HCT116 (cell line): ENCODE measurements at regions not wholly inside any gene's neighbourhood (a gene's known extent, or its start where the extent isn't known, plus 50 kb on each side); places are given as distances from the start of the nearest gene placed in this dataset.
A peak's percentile ranks its signal among the peaks of the same experiment; 100 is the strongest.

Experiments used
- ATAC-seq: fragments of 200-7000 bp; cut with Tn5 transposase; 2 replicates; pipeline ENCODE4 v1.9.1; 2020; ENCODE audit warnings: mild to moderate bottlenecking, moderate library complexity
- BruUV-seq: library from RNA; stranded (reverse); fragments of 400-500 nt; replicated peaks from 2 replicates; lab custom pipeline; 2021; lab: Mats Ljungman, UMichigan
- CTCF ChIA-PET: fragments of 300-600 bp; sonication (Branson Sonifier 250); formaldehyde crosslinking; loops from one replicate; lab custom pipeline; 2021; ENCODE audit warnings: antibody characterized with exemption; lab: Charles Lee
- POLR2A ChIA-PET: fragments of 300-600, 350-600 bp; sonication (Branson Sonifier 250); formaldehyde crosslinking; loops from one replicate; lab custom pipeline; 2021; ENCODE audit warnings: antibody characterized with exemption; lab: Charles Lee
- RAD21 ChIA-PET, 2 experiments: fragments of 300-600 bp; sonication (Branson Sonifier 250); formaldehyde crosslinking; loops; one replicate each; lab custom pipeline; 2023; ENCODE audit warnings: low total read pairs in 2 of 2; ENCODE audit not compliant: uncharacterized antibody in 2 of 2, unreplicated experiment in 2 of 2, low non-redundant PET in 1 of 2; lab: Charles Lee
- DNase-seq: peaks from one replicate; pipeline ENCODE4 v3.0.0-alpha.2; 2010; ENCODE audit warnings: low read depth, low spot score
- H2AFZ ChIP-seq: fragments of 200-600 bp; shearing (Covaris generic), sonication (generic); 2 replicates; pipeline ENCODE4 v1.6.1; 2017; ENCODE audit warnings: low read depth, mixed run types, mixed read lengths, antibody characterized with exemption, low read length; ENCODE audit not compliant: poor library complexity, severe bottlenecking
- H3K27ac ChIP-seq: 2 replicates; pipeline ENCODE4 v1.5.1; 2012; ENCODE audit warnings: low read depth, low read length
- H3K27me3 ChIP-seq: fragments of 200-600 bp; sonication (generic); 2 replicates; pipeline ENCODE4 v1.6.1; 2016; ENCODE audit warnings: mixed run types, low read length, mixed read lengths; ENCODE audit not compliant: insufficient read depth
- H3K36me3 ChIP-seq, 2 experiments: fragments of 200-500 bp in 1 of 2; fragments of 200-600 bp in 1 of 2; sonication (Bioruptor generic) in 1 of 2; sonication (generic) in 1 of 2; 2 replicates each; pipeline versions ENCODE4 v1.5.1 to v1.6.1; 2014 to 2016; ENCODE audit warnings: low read length in 2 of 2, inconsistent platforms in 1 of 2, mixed read lengths in 1 of 2, mixed run types in 1 of 2; ENCODE audit not compliant: insufficient read depth in 2 of 2, control insufficient read depth in 1 of 2
- H3K4me1 ChIP-seq, 2 experiments: fragments of 200-600 bp in 1 of 2; sonication (generic) in 1 of 2; 2 replicates each; pipeline versions ENCODE4 v1.5.1 to v1.6.1; 2012 to 2017; ENCODE audit warnings: low read length in 2 of 2, inconsistent platforms in 1 of 2, mild to moderate bottlenecking in 1 of 2, mixed read lengths in 1 of 2, mixed run types in 1 of 2, moderate library complexity in 1 of 2; ENCODE audit not compliant: insufficient read depth in 2 of 2, control insufficient read depth in 1 of 2
- H3K4me2 ChIP-seq: fragments of 200-600 bp; sonication (generic); 2 replicates; pipeline ENCODE4 v1.6.1; 2017; ENCODE audit warnings: mixed run types, low read length, mixed read lengths
- H3K4me3 ChIP-seq, 2 experiments: fragments of 200-600 bp in 1 of 2; sonication (generic) in 1 of 2; replicated peaks in 1 of 2; 2 replicates each; pipeline ENCODE4 v1.5.1; 2011 to 2016; ENCODE audit warnings: low read length in 2 of 2, control low read depth in 1 of 2, low read depth in 1 of 2, mild to moderate bottlenecking in 1 of 2, mixed read lengths in 1 of 2, mixed run types in 1 of 2
- H3K79me2 ChIP-seq: fragments of 200-600 bp; sonication (generic); 2 replicates; pipeline ENCODE4 v1.6.1; 2017; ENCODE audit warnings: mild to moderate bottlenecking, mixed run types, low read length, moderate library complexity, mixed read lengths; ENCODE audit not compliant: insufficient read depth
- H3K9ac ChIP-seq: fragments of 200-600 bp; sonication (generic); 2 replicates; pipeline ENCODE4 v1.6.1; 2016; ENCODE audit warnings: low read length, mixed read lengths
- H3K9me2 ChIP-seq: fragments of 200-600 bp; sonication (generic), shearing (Covaris generic); 2 replicates; pipeline ENCODE4 v1.6.1; 2017; ENCODE audit warnings: mixed run types, mild to moderate bottlenecking, moderate library complexity; ENCODE audit not compliant: insufficient read depth
- H3K9me3 ChIP-seq, 2 experiments: fragments of 200-500 bp in 1 of 2; fragments of 200-600 bp in 1 of 2; sonication (Bioruptor generic) in 1 of 2; sonication (generic) in 1 of 2; 2 replicates each; pipeline ENCODE4 v1.6.1; 2014 to 2017; ENCODE audit warnings: low read length in 2 of 2, mixed read lengths in 2 of 2, inconsistent platforms in 1 of 2, low read depth in 1 of 2, mild to moderate bottlenecking in 1 of 2, mixed run types in 1 of 2, moderate library complexity in 1 of 2; ENCODE audit not compliant: control insufficient read depth in 1 of 2, insufficient read depth in 1 of 2
- H4K20me1 ChIP-seq: fragments of 200-600 bp; sonication (generic), shearing (Covaris generic); 2 replicates; pipeline ENCODE4 v1.6.1; 2017; ENCODE audit warnings: mixed run types, mild to moderate bottlenecking, moderate library complexity; ENCODE audit not compliant: insufficient read depth
- ATF3 ChIP-seq: IDR thresholded peaks from 2 replicates; pipeline ENCODE4 v1.6.1; 2012
- CBX3 ChIP-seq: IDR thresholded peaks from 2 replicates; pipeline ENCODE4 v1.6.1; 2012; ENCODE audit warnings: low read depth
- CEBPB ChIP-seq: IDR thresholded peaks from 2 replicates; pipeline ENCODE4 v1.6.1; 2012; ENCODE audit warnings: low read depth
- EGR1 ChIP-seq: IDR thresholded peaks from 2 replicates; pipeline ENCODE4 v1.6.1; 2012; ENCODE audit warnings: low read depth
- ELF1 ChIP-seq: IDR thresholded peaks from 2 replicates; pipeline ENCODE4 v1.6.1; 2012; ENCODE audit warnings: low read depth, borderline replicate concordance
- EZH2phosphoT487 ChIP-seq: fragments of 200-600 bp; IDR thresholded peaks from 2 replicates; pipeline ENCODE4 v1.6.1; 2018; ENCODE audit warnings: antibody characterized with exemption, borderline replicate concordance
- FOSL1 ChIP-seq: IDR thresholded peaks from 2 replicates; pipeline ENCODE4 v1.6.1; 2012; ENCODE audit warnings: low read depth
- POLR2A ChIP-seq: IDR thresholded peaks from 2 replicates; pipeline ENCODE4 v1.7.0; 2011; ENCODE audit warnings: borderline replicate concordance; ENCODE audit not compliant: insufficient read depth, insufficient read length; ENCODE audit errors: extremely low read depth
- POLR2AphosphoS5 ChIP-seq: IDR thresholded peaks from 2 replicates; pipeline ENCODE4 v1.6.1; 2011; ENCODE audit warnings: mild to moderate bottlenecking, low read depth, low read length, moderate library complexity
- RAD21 ChIP-seq: IDR thresholded peaks from 2 replicates; pipeline ENCODE4 v1.6.1; 2012; ENCODE audit warnings: low read depth, mild to moderate bottlenecking
- REST ChIP-seq: IDR thresholded peaks from 2 replicates; pipeline ENCODE4 v1.6.1; 2012; ENCODE audit warnings: low read depth
- SIN3A ChIP-seq: IDR thresholded peaks from 2 replicates; pipeline ENCODE4 v1.6.1; 2012; ENCODE audit warnings: low read depth
- SRF ChIP-seq: IDR thresholded peaks from 2 replicates; pipeline ENCODE4 v1.6.1; 2012; ENCODE audit warnings: low read depth
- YY1 ChIP-seq: IDR thresholded peaks from 2 replicates; pipeline ENCODE4 v1.6.1; 2011; ENCODE audit warnings: low read length, low read depth, moderate library complexity, mild to moderate bottlenecking; ENCODE audit not compliant: insufficient replicate concordance; ENCODE audit errors: extremely low read depth
- ZBTB33 ChIP-seq: IDR thresholded peaks from 2 replicates; pipeline ENCODE4 v1.6.1; 2011; ENCODE audit warnings: mild to moderate bottlenecking, low read length, moderate library complexity; ENCODE audit not compliant: insufficient replicate concordance; ENCODE audit errors: extremely low read depth
- ZFX ChIP-seq: fragments of 450-650 bp; IDR thresholded peaks from 2 replicates; pipeline ENCODE4 v1.6.1; 2017
- ZNF274 ChIP-seq: fragments of 200-500 bp; sonication (Bioruptor generic); IDR thresholded peaks from 2 replicates; pipeline ENCODE4 v1.6.1; 2014; ENCODE audit warnings: mild to moderate bottlenecking, low read depth, low read length, inconsistent platforms
- intact Hi-C: fragments of 100-400 bp; cut with micrococcal nuclease; formaldehyde crosslinking; loops from 2 replicates; pipeline ENCODE4 v1.10.0; 2022
- TF ChIP-seq, protein P1 (sequence below), 3 experiments: fragments of 200-600 bp in 1 of 3; sonication (generic) in 1 of 3; IDR thresholded peaks in 2 of 3; conservative IDR thresholded peaks in 1 of 3; 2 replicates each; pipeline ENCODE4 v1.5.1; 2012 to 2017; ENCODE audit warnings: low read depth in 2 of 3, low read length in 2 of 3, antibody characterized with exemption in 1 of 3, borderline replicate concordance in 1 of 3, control low read depth in 1 of 3, mild to moderate bottlenecking in 1 of 3, mixed read lengths in 1 of 3, mixed run types in 1 of 3, moderate library complexity in 1 of 3; ENCODE audit not compliant: insufficient read depth in 1 of 3

DNA sequence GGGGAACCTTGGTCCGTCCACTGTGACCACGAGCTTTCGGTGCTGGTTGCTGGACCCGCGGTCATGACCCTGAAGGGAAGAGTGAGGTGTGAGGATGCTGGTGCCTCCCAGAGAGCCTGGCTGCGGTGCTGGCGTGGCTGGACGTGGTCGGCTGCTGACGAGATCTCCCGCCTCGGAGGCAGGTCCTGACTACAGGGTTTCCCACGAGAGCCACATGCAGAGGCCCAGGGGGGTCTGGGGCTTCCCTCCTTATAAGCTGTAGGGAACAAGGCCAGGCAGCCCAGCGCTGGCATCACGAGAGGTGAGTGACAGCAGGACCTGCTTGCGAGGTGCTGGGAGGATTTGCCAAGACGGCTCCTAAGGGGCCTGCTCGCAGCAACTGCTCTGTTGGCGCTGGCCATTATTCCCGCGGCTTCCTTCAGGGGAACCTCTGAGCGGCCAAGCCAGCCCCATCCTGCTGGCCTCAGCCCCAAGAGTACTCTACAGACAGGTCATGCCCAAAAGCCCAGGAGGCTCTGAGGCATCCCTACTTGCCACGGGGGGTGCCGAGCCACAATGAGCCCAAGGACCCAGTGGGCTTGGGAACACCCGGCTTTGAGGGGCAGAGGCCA is 134.8 kb downstream of the FOXL1 start:
- no peak overlapping the region for H3K4me2 ChIP-seq
- no peak overlapping the region for H3K4me3 ChIP-seq
- H3K27me3 ChIP-seq = peaks cover 33% of the 10 kb centered on the region; the same call in 1 of the 2 replicates
- ATAC-seq = peak; percentile 26; the same call in 1 of the 2 replicates
- H2AFZ ChIP-seq = no peak overlapping the region
- POLR2A ChIA-PET = no interaction called here
- CTCF ChIA-PET = no interaction called here
- H3K36me3 ChIP-seq = no peaks in the 10 kb centered on the region
- no peaks in the 10 kb centered on the region; a peak in 1 of 4 replicates for H3K4me1 ChIP-seq
- BruUV-seq = no TSS peak
- no peaks in the 10 kb centered on the region for H4K20me1 ChIP-seq
- H3K9me2 ChIP-seq = no peaks in the 10 kb centered on the region
- no peaks in the 10 kb centered on the region for H3K79me2 ChIP-seq
- TF ChIP-seq ZFX (no peak), REST (no peak), POLR2AphosphoS5 (no peak), EZH2phosphoT487 (no peak), RAD21 (no peak), ZBTB33 (no peak), YY1 (no peak), EGR1 (no peak), ATF3 (no peak), CEBPB (no peak), CBX3 (no peak), POLR2A (no peak), ELF1 (no peak), FOSL1 (no peak), SRF (no peak), SIN3A (no peak), ZNF274 (no peak)
- TF ChIP-seq, protein P1, sequence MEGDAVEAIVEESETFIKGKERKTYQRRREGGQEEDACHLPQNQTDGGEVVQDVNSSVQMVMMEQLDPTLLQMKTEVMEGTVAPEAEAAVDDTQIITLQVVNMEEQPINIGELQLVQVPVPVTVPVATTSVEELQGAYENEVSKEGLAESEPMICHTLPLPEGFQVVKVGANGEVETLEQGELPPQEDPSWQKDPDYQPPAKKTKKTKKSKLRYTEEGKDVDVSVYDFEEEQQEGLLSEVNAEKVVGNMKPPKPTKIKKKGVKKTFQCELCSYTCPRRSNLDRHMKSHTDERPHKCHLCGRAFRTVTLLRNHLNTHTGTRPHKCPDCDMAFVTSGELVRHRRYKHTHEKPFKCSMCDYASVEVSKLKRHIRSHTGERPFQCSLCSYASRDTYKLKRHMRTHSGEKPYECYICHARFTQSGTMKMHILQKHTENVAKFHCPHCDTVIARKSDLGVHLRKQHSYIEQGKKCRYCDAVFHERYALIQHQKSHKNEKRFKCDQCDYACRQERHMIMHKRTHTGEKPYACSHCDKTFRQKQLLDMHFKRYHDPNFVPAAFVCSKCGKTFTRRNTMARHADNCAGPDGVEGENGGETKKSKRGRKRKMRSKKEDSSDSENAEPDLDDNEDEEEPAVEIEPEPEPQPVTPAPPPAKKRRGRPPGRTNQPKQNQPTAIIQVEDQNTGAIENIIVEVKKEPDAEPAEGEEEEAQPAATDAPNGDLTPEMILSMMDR (IDR thresholded peaks at IDR 0.05 in 2 of 3, conservative IDR thresholded peaks at IDR 0.05 in 1 of 3; ENCODE audit: borderline replicate concordance in 1 of 3, insufficient read depth in 1 of 3, low read depth in 2 of 3, low read length in 2 of 3) = no peak
- TF ChIP-seq, all 23 proteins: peak for 0
- Histone ChIP-seq H3K27ac (no peak overlapping the region), H3K9me3 (no peaks in the 10 kb centered on the region), H3K9ac (no peak overlapping the region)
- intact Hi-C loops = no loop called here
- no peak for DNase-seq
- RAD21 ChIA-PET = no interaction called here
